Aorta (tissue), 5 donors: ENCODE measurements at regions not wholly inside any gene's neighbourhood (a gene's known extent, or its start where the extent isn't known, plus 50 kb on each side); places are given as distances from the start of the nearest gene placed in this dataset.
"Not testable (repeated sequence)": the region's sequence is repeated elsewhere in the genome, so short reads cannot be mapped to it uniquely, and the experiment has no call there.

ENCODE experiments used
- ATAC-seq: fragments of 200-7000 bp; cut with Tn5 transposase; one replicate; pipeline ENCODE4 v1.9.1; 2022; ENCODE audit warnings: moderate library complexity; ENCODE audit not compliant: low FRiP score
- DNase-seq, 2 donors: peaks; one replicate each; pipeline ENCODE4 v3.0.0-alpha.2; 2020
- H3K27ac ChIP-seq, 2 donors: one replicate each; pipeline ENCODE4 v1.5.1; 2013; ENCODE audit warnings: low read length in 2 of 2, mild to moderate bottlenecking in 2 of 2, moderate library complexity in 2 of 2, control low read depth in 1 of 2, inconsistent platforms in 1 of 2, low read depth in 1 of 2
- H3K27me3 ChIP-seq, 2 donors: one replicate each; pipeline ENCODE4 v1.6.1; 2013; ENCODE audit warnings: control low read depth in 1 of 2, low read length in 1 of 2, mild to moderate bottlenecking in 1 of 2, moderate library complexity in 1 of 2; ENCODE audit not compliant: insufficient read depth in 2 of 2, control insufficient read depth in 1 of 2
- H3K36me3 ChIP-seq, 2 donors: one replicate each; pipeline ENCODE4 v1.6.1; 2013; ENCODE audit warnings: control low read depth in 1 of 2, low read length in 1 of 2, mild to moderate bottlenecking in 1 of 2; ENCODE audit not compliant: insufficient read depth in 2 of 2, control insufficient read depth in 1 of 2
- H3K4me1 ChIP-seq, 2 donors: one replicate each; pipeline ENCODE4 v1.6.1; 2013; ENCODE audit warnings: low read length in 2 of 2, control low read depth in 1 of 2, mild to moderate bottlenecking in 1 of 2, moderate library complexity in 1 of 2; ENCODE audit not compliant: insufficient read depth in 2 of 2, control insufficient read depth in 1 of 2
- H3K4me3 ChIP-seq, 2 donors: one replicate each; pipeline ENCODE4 v1.5.1; 2013; ENCODE audit warnings: low read length in 2 of 2, control low read depth in 1 of 2, mild to moderate bottlenecking in 1 of 2
- H3K9me3 ChIP-seq: one replicate; pipeline ENCODE4 v1.6.1; 2013; ENCODE audit warnings: mild to moderate bottlenecking, low read length; ENCODE audit not compliant: control insufficient read depth
- WGBS, 2 donors: extraction: QIAGEN DNeasy Blood & Tissue Kit; methylation state at CpG; one replicate each; pipeline ENCODE4 v1.1.7; 2013; 5-methylcytosine and 5-hydroxymethylcytosine counted together
- intact Hi-C, 2 donors: fragments of 100-400 bp; cut with DNase I; formaldehyde crosslinking; loops; one replicate each; pipeline versions ENCODE4 v1.14.2 to v1.15.0; 2022
- donor health status: healthy with polysubstance abuse.
- donor health status: Bipolar disorder and iron deficiency.
- donor health status: DM: no; HTN: no; CAD: no.
- donor health status: DM: no; HTN: no; CAD: no.
- donor health status: DM: yes; HTN: yes; CAD: no.

DNA sequence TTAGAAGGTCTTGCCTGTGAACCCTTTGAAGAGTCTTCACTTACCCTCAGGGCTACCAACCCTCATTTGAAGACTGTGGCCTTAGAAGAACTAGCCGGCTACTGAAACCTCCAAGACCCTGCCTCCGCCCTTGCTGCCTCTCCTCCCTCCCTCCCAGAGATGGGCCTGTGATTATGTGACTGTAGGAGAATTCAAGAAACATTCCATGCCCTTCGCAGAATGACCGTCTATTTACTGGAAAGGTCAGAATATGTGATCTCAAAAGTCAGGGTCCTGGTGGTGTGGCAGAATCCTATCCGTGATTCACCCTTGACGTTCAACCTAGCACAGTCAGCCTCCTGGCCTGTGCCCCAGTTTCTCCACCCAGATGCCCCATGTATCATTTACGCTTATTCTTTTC, 109.6 kb downstream of the CTNND1 start:
- ATAC-seq (no peak), DNase-seq (no peak)
- WGBS, 2 donors: 77 to 80% methylated on average over 7 of the region's 7 CpGs
- Histone ChIP-seq H3K9me3 (no peaks in the 10 kb centered on the region), H3K27me3 (no peaks in the 10 kb centered on the region), H3K27ac (no peak overlapping the region), H3K36me3 (no peaks in the 10 kb centered on the region), H3K4me1 (no peaks in the 10 kb centered on the region), H3K4me3 (no peak overlapping the region)
- intact Hi-C loops: no loop called here

DNA sequence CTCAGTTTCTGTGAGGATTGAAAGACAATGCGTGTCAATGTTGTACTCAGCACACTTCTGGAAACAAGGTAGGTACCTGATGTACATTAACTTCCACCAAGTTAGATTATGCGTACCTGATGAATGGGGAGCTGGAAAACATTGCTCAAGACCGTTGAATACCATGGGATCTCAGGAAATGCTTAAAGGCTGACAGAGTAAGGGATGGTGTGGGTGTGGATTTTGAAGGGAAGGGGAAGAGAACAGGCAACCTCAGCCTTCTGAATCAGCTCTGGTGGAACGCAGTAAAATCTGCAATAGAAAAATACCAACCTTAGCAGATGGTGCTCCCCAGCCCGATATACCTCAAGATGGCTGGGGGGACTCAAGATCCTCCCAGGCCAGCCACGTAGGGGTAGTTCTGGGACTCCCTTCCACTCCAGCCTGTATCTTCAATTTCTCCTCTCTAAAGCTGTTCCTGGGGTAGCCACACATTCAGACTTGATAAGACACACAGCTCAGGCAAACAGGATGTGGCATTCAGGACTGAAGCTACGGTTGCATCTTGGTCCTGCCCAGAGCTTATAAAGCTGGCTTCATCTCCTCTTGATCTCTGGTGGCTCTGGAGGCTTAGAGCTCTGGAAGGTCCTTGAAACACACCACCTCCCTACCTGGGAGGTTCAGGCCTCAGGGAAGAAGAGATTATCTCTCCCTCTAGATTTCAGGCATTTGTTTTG, 111.8 kb downstream of the CTNND1 start:
- no peaks in the 10 kb centered on the region for H3K36me3 ChIP-seq

DNA sequence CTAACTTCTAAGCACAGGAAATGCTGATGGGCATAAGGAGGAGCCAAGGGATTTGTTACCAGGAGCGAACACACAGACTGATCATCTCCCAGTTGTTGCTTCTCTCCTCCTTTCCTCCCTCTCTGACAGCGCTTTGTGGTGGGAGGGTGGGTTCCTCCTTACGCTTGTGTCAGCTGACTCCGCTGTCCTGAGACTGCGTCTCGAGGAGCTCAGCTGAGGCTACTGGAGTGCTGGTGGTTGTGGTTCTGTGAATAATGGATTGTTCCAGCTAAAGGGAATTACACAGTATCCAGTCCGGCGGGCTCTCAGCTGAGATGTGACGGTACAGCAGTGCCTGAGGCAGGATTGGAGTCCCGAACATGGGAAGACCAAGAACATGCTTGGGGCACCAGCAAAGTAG, 113.4 kb downstream of the CTNND1 start:
- Histone ChIP-seq H3K27me3 (no peaks in the 10 kb centered on the region), H3K4me1 (no peaks in the 10 kb centered on the region), H3K4me3 (no peak overlapping the region), H3K36me3 (no peaks in the 10 kb centered on the region), H3K27ac (no peak overlapping the region), H3K9me3 (no peaks in the 10 kb centered on the region)
- ATAC-seq: no peak
- 63 to 70% methylated on average over 10 of the region's 10 CpGs for WGBS, 2 donors
- DNase-seq: no peak
- intact Hi-C loops: no loop called here

More for the DNA sequence above, 111.8 kb downstream of the CTNND1 start:
- ATAC-seq: no peak
- Histone ChIP-seq H3K27me3 (no peaks in the 10 kb centered on the region), H3K9me3 (no peaks in the 10 kb centered on the region), H3K4me1 (no peaks in the 10 kb centered on the region), H3K4me3 (no peak overlapping the region), H3K27ac (no peak overlapping the region)
- no peak for DNase-seq
- WGBS, 2 donors: 81% methylated on average over 7 of the region's 7 CpGs
- intact Hi-C loops: no loop called here

DNA sequence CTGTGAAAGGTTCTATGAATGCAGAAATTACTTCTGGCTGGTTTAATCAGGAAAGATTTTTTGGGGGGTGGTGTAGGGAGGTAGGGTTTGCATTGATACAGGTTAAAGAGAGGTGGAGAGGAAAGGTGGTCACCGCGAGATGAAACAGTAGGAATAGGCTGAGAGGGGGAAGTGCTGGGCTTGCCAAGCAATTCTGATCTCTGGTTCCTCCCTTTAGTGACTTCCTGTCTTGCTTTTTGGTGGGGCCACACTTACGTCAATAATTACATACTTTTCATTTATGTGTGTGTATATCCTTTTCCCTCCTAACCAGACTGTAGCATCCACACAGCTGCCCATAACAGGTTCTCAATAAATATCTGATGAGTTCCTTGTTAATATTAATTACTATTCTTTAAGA, 120.0 kb downstream of the CTNND1 start:
- no peaks in the 10 kb centered on the region for H3K36me3 ChIP-seq
- H3K4me1 ChIP-seq: no peaks in the 10 kb centered on the region
- H3K9me3 ChIP-seq: no peaks in the 10 kb centered on the region
- DNase-seq: no peak
- no peak overlapping the region for H3K4me3 ChIP-seq
- no peak overlapping the region for H3K27ac ChIP-seq
- 82 to 84% methylated on average over 3 of the region's 3 CpGs for WGBS, 2 donors
- H3K27me3 ChIP-seq: no peaks in the 10 kb centered on the region
- ATAC-seq: no peak
- intact Hi-C loops: no loop called here

DNA sequence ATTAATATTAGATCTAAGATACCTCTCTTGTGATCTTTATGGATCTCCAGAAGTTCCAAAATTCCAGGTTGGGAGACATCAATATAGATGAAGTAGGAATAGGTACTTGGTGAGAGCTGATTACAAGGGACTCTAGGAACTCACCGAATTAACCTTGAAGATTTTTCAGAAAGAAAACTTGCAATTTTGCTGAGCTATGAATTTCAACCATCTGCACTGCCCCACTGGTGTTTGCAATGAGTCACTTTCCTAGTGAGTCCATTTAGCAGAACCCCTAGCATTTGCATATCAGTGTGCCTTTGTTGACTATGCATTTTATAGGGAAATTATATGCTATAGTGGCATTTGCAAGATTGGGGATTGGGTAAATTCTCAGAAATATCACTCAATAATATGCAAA, 122.0 kb downstream of the CTNND1 start:
- no peak for ATAC-seq
- Histone ChIP-seq H3K4me1 (no peaks in the 10 kb centered on the region), H3K9me3 (no peaks in the 10 kb centered on the region), H3K36me3 (no peaks in the 10 kb centered on the region), H3K27ac (no peak overlapping the region), H3K4me3 (no peak overlapping the region), H3K27me3 (no peaks in the 10 kb centered on the region)
- intact Hi-C loops: no loop called here
- 81 to 89% methylated on average over 1 of the region's 1 CpG for WGBS, 2 donors
- DNase-seq: no peak

DNA sequence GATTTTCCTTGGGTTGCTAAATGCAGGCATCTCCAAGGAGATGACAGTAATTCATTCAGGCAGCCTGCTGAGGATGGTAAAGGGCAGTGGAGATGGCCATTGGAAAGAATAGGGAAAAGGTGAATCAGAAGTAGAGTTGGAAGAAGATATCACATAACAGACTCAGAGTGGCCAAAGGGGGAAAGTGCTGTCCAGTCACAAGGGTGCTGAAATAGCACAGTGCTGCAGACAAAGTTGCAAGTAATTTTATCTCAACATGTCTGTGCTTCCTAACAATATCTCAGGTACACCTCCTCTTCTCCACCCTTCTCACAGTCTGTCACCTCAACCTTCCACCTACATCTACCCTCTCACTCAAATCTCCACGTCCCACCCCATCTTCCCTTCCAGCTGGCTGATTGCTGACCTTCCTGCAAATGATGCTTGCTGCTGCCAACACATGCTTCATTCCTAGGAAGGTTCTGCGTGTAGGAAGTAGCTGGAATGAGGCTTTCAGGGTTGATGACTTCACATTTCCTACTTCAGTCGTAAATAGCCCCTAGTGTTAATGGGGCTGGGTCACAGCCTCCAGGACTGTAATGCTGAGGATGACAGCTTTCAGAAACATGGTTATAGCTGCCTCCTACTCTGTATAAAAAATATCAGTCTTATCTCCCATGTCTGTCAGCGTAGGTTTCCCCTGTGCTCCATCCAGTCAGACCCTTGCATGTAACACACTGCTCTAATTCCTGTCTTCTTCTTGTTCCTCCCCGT, 123.9 kb downstream of the CTNND1 start:
- Histone ChIP-seq H3K27ac (no peak overlapping the region), H3K4me3 (no peak overlapping the region), H3K27me3 (no peaks in the 10 kb centered on the region), H3K9me3 (no peaks in the 10 kb centered on the region), H3K36me3 (no peaks in the 10 kb centered on the region), H3K4me1 (no peaks in the 10 kb centered on the region)
- DNase-seq: no peak
- no peak for ATAC-seq
- WGBS, 2 donors: 42 to 46% methylated on average over 5 of the region's 5 CpGs
- intact Hi-C loops: no loop called here

DNA sequence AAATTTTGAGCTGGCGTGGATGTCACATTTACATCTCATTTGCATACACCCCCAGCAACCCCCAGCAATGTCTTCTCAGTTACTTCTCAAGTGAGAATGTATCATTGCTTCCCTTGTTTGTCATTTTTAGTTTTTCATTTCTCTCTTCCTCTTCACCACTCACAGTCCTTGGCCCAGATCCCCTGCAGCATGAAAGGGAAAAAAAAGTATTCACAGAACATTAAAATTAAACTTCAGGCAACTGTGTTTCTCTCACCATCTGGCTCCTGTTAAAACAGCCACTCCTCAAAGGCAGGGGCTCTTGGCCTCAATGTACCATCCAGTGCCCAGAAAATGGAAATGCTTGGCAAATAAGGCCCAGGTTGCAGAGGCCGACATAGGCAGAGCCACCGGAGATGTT, 126.8 kb downstream of the CTNND1 start:
- H3K4me3 ChIP-seq: no peak overlapping the region
- ATAC-seq: no peak
- DNase-seq: no peak
- H3K36me3 ChIP-seq: no peaks in the 10 kb centered on the region
- intact Hi-C loops: no loop called here
- no peaks in the 10 kb centered on the region for H3K9me3 ChIP-seq
- no peaks in the 10 kb centered on the region for H3K4me1 ChIP-seq
- no peaks in the 10 kb centered on the region for H3K27me3 ChIP-seq
- no peak overlapping the region for H3K27ac ChIP-seq
- WGBS, 2 donors: 86 to 87% methylated on average over 3 of the region's 3 CpGs

DNA sequence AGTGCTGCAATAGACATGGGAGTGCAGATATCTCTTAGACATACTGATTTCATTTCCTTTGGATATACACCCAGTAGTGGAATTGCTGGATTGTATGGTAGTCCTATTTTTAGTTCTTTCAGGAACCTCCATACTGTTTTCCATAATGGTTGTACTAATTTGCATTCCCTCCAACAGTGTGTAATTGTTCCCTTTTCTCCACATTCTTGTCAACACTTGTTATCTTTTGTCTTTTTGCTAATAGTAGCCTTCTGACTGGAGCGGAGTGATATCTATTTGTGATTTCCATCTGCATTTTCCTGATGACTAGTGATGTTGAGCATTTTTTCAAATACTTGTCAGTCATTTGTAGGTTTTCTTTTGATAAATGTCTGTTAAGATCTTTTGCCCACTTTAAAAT, 128.9 kb downstream of the CTNND1 start:
- intact Hi-C loops: no loop called here
- WGBS, 2 donors: 80 to 87% methylated on average over 1 of the region's 1 CpG
- no peak for ATAC-seq

DNA sequence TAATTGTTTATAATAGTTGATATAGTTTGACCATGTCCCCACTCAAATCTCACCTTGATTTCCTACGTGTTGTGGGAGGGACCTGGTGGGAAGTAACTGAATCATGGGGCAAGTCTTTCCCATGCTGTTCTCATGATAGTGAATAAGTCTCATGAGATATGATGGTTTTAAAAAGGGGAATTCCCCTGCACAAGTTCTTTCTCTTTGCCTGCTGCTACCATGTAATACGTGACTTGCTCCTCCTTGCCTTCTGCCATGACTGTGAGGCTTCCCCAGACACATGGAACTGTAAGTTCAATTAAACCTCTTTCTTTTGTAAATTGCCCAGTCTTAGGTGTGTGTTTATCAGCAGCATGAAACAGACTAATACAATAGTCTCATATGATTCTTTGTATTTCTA, 130.5 kb upstream of the OR9Q1 start:
- DNase-seq, H3K27me3 ChIP-seq, ATAC-seq, H3K9me3 ChIP-seq, H3K36me3 ChIP-seq, intact Hi-C loops, H3K4me1 ChIP-seq, H3K27ac ChIP-seq, H3K4me3 ChIP-seq: not testable (repeated sequence)
- WGBS, 2 donors: 65 to 75% methylated on average over 2 of the region's 2 CpGs

More for the DNA sequence above, 128.9 kb downstream of the CTNND1 start:
- no peak for DNase-seq
- no peaks in the 10 kb centered on the region for H3K27me3 ChIP-seq
- no peak overlapping the region for H3K27ac ChIP-seq
- no peaks in the 10 kb centered on the region for H3K36me3 ChIP-seq
- no peaks in the 10 kb centered on the region for H3K4me1 ChIP-seq
- H3K9me3 ChIP-seq: no peaks in the 10 kb centered on the region
- H3K4me3 ChIP-seq: no peak overlapping the region
